Upper lobe of left lung (tissue), 6 donors: ENCODE measurements at regions not wholly inside any gene's neighbourhood (a gene's known extent, or its start where the extent isn't known, plus 50 kb on each side); places are given as distances from the start of the nearest gene placed in this dataset.
"Not testable (repeated sequence)": the region's sequence is repeated elsewhere in the genome, so short reads cannot be mapped to it uniquely, and the experiment has no call there.

Experiments
- ATAC-seq, 2 donors: fragments of 200-7000 bp; cut with Tn5 transposase; one replicate each; pipeline ENCODE4 v1.9.1; 2022; ENCODE audit warnings: mild to moderate bottlenecking in 2 of 2, moderate library complexity in 2 of 2; ENCODE audit not compliant: low FRiP score in 2 of 2
- DNase-seq, 2 donors: peaks; one replicate each; pipeline ENCODE4 v3.0.0-alpha.2; 2019 to 2020
- H3K27ac ChIP-seq, 4 donors: fragments of 200-600 bp; sonication (generic); one replicate each; pipeline ENCODE4 v1.5.1; 2016 to 2019
- H3K27me3 ChIP-seq, 4 donors: fragments of 200-600 bp; sonication (generic); one replicate each; pipeline ENCODE4 v1.5.1; 2017 to 2019
- H3K36me3 ChIP-seq, 4 donors: fragments of 200-600 bp; sonication (generic); one replicate each; pipeline ENCODE4 v1.5.1; 2016 to 2019
- H3K4me1 ChIP-seq, 4 donors: fragments of 200-600 bp; sonication (generic); one replicate each; pipeline ENCODE4 v1.5.1; 2018 to 2019
- H3K4me3 ChIP-seq, 4 donors: fragments of 200-600 bp; sonication (generic); one replicate each; pipeline ENCODE4 v1.5.1; 2017 to 2019; ENCODE audit warnings: mild to moderate bottlenecking in 2 of 4, moderate library complexity in 1 of 4
- H3K9me3 ChIP-seq, 4 donors: fragments of 200-600 bp; sonication (generic); one replicate each; pipeline ENCODE4 v1.5.1; 2018 to 2019
- EP300 ChIP-seq, 4 donors: sonication (generic); formaldehyde crosslinking; IDR thresholded peaks; one replicate each; pipeline ENCODE4 v1.5.1; 2017; ENCODE audit warnings: antibody characterized with exemption in 4 of 4, control low read depth in 2 of 4
- POLR2A ChIP-seq, 4 donors: fragments of 450-650 bp; IDR thresholded peaks; one replicate each; pipeline ENCODE4 v1.5.1; 2016 to 2017; ENCODE audit warnings: antibody characterized with exemption in 4 of 4, mild to moderate bottlenecking in 2 of 4
- POLR2AphosphoS5 ChIP-seq, 2 donors: sonication (generic); formaldehyde crosslinking; IDR thresholded peaks; one replicate each; pipeline ENCODE4 v1.5.1; 2017; ENCODE audit warnings: antibody characterized with exemption in 2 of 2
- WGBS, 2 donors: methylation state at CpG; one replicate each; pipeline ENCODE4 v1.1.5; 2017 to 2018; 5-methylcytosine and 5-hydroxymethylcytosine counted together
- TF ChIP-seq, protein P1 (sequence below), 6 experiments: fragments of 450-650 bp in 4 of 6; fragments of 200-600 bp in 2 of 6; sonication (generic) in 2 of 6; IDR thresholded peaks; one replicate each; pipeline ENCODE4 v1.5.1; 2016 to 2019; ENCODE audit warnings: antibody characterized with exemption in 6 of 6
- donor health status: DM: no; HTN: no; CAD: no; lungs with moderate emphysema.
- donor health status: DM: no; HTN: yes; CAD: no; lungs with severe emphysema.

- no peaks in the 10 kb centered on the region for H3K36me3 ChIP-seq
- no peak overlapping the region for H3K4me3 ChIP-seq
- no peak for ATAC-seq
- DNase-seq = no peak
- TF ChIP-seq POLR2AphosphoS5 (IDR thresholded peaks at IDR 0.05) = no peak
- TF ChIP-seq EP300 (IDR thresholded peaks at IDR 0.05) = no peak
- TF ChIP-seq, protein P1, sequence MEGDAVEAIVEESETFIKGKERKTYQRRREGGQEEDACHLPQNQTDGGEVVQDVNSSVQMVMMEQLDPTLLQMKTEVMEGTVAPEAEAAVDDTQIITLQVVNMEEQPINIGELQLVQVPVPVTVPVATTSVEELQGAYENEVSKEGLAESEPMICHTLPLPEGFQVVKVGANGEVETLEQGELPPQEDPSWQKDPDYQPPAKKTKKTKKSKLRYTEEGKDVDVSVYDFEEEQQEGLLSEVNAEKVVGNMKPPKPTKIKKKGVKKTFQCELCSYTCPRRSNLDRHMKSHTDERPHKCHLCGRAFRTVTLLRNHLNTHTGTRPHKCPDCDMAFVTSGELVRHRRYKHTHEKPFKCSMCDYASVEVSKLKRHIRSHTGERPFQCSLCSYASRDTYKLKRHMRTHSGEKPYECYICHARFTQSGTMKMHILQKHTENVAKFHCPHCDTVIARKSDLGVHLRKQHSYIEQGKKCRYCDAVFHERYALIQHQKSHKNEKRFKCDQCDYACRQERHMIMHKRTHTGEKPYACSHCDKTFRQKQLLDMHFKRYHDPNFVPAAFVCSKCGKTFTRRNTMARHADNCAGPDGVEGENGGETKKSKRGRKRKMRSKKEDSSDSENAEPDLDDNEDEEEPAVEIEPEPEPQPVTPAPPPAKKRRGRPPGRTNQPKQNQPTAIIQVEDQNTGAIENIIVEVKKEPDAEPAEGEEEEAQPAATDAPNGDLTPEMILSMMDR (IDR thresholded peaks at IDR 0.05) = no peak
- TF ChIP-seq POLR2A (IDR thresholded peaks at IDR 0.05) = no peak
- H3K4me1 ChIP-seq = no peaks in the 10 kb centered on the region
- H3K27me3 ChIP-seq = no peaks in the 10 kb centered on the region
- no peaks in the 10 kb centered on the region for H3K9me3 ChIP-seq
- no peak overlapping the region for H3K27ac ChIP-seq
These were observed 1886.4 kb upstream of the TENM3 start for GRCh38 chr4:180356766-180357165.

- 63 to 66% methylated on average over 4 of the region's 4 CpGs for WGBS, 2 donors
- not testable (repeated sequence) for DNase-seq, ATAC-seq, H3K4me3 ChIP-seq, H3K27ac ChIP-seq, H3K9me3 ChIP-seq, H3K4me1 ChIP-seq, H3K27me3 ChIP-seq, H3K36me3 ChIP-seq
These were observed 1883.1 kb upstream of the TENM3 start for GRCh38 chr4:180360113-180360512.

- ATAC-seq (no peak), DNase-seq (no peak)
- Histone ChIP-seq H3K27me3 (no peaks in the 10 kb centered on the region), H3K4me3 (no peak overlapping the region), H3K36me3 (no peaks in the 10 kb centered on the region), H3K9me3 (no peaks in the 10 kb centered on the region), H3K27ac (no peak overlapping the region), H3K4me1 (no peaks in the 10 kb centered on the region)
- 60 to 69% methylated on average over 5 of the region's 5 CpGs for whole genome bisulfite sequencing, 2 donors
- TF ChIP-seq, protein P1 (IDR thresholded peaks at IDR 0.05) = no peak
- TF ChIP-seq POLR2AphosphoS5 (IDR thresholded peaks at IDR 0.05) = no peak
These were observed 1879.4 kb upstream of the TENM3 start for GRCh38 chr4:180363815-180364214.

DNA sequence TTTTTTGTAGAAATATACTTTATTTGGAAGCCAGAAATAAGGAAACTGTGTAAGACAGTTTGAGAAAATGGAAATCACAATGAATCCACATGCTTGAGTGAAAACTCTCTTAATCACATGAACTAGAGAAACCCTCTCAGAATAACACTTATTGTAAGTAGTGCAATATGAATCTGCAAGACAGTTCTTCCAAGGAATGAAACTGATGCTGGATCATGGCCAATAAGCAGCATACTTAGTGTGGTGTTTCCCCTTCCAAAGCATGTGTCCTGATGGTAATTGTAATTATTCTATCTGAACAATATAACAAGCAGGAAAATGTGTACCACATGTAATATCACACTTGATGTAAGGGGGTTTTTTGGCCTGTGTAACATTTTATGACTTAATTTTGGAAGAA lies 1870.5 kb upstream of the TENM3 start:
- no peaks in the 10 kb centered on the region for H3K36me3 ChIP-seq
- no peaks in the 10 kb centered on the region for H3K9me3 ChIP-seq
- no peak for DNase-seq
- TF ChIP-seq, protein P1 (IDR thresholded peaks at IDR 0.05) = no peak
- TF ChIP-seq POLR2AphosphoS5 (IDR thresholded peaks at IDR 0.05) = no peak
- TF ChIP-seq POLR2A (IDR thresholded peaks at IDR 0.05) = no peak
- TF ChIP-seq EP300 (IDR thresholded peaks at IDR 0.05) = no peak
- no peak overlapping the region for H3K4me3 ChIP-seq
- H3K4me1 ChIP-seq = no peaks in the 10 kb centered on the region
- ATAC-seq = no peak
- no peak overlapping the region for H3K27ac ChIP-seq
- no peaks in the 10 kb centered on the region for H3K27me3 ChIP-seq

DNA sequence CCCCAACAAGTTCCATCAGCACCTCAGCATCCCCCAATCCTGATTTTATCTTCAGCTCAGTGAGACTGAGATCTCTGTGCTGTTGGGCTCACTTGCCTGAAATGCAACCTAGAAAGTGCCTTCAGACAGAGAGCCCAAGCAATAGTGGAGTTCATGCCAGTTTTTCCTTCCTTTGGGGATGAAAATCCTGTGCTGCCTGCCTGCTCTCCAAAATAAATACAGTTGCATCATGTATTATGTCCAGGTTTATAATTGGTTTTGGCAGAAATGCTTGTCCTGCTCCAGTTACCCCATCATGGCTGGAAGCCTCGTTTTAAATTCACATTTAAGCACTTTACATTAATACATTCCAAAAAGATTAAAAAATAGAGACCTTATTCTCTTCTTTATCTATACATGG lies 1865.5 kb upstream of the TENM3 start:
- DNase-seq (no peak), ATAC-seq (no peak)
- 40 to 50% methylated on average over 1 of the region's 1 CpG for WGBS, 2 donors
- Histone ChIP-seq H3K27me3 (no peaks in the 10 kb centered on the region), H3K4me3 (no peak overlapping the region), H3K27ac (no peak overlapping the region), H3K36me3 (no peaks in the 10 kb centered on the region), H3K4me1 (no peaks in the 10 kb centered on the region), H3K9me3 (no peaks in the 10 kb centered on the region)
- no peak for TF ChIP-seq EP300 (IDR thresholded peaks at IDR 0.05)
- TF ChIP-seq POLR2AphosphoS5 (IDR thresholded peaks at IDR 0.05) = no peak
- TF ChIP-seq, protein P1 (IDR thresholded peaks at IDR 0.05) = no peak
- no peak for TF ChIP-seq POLR2A (IDR thresholded peaks at IDR 0.05)
